HUES64 (cell line): ENCODE measurements at regions not wholly inside any gene's neighbourhood (a gene's known extent, or its start where the extent isn't known, plus 50 kb on each side); places are given as distances from the start of the nearest gene placed in this dataset.

Experiments
- H3K27ac ChIP-seq: 2 replicates; pipeline ENCODE4 v1.7.0; 2013; ENCODE audit warnings: low read depth, low read length, inconsistent platforms
- H3K27me3 ChIP-seq: 2 replicates; pipeline ENCODE4 v1.6.1; 2013; ENCODE audit warnings: mild to moderate bottlenecking, low read length; ENCODE audit not compliant: insufficient read depth
- H3K36me3 ChIP-seq: 2 replicates; pipeline ENCODE4 v1.6.1; 2013; ENCODE audit warnings: mild to moderate bottlenecking, low read length; ENCODE audit not compliant: insufficient read depth
- H3K4me1 ChIP-seq: 2 replicates; pipeline ENCODE4 v1.6.1; 2013; ENCODE audit warnings: mild to moderate bottlenecking, low read length, moderate library complexity; ENCODE audit not compliant: insufficient read depth
- H3K4me3 ChIP-seq: 2 replicates; pipeline ENCODE4 v1.5.1; 2013; ENCODE audit warnings: mild to moderate bottlenecking, low read length, moderate library complexity
- H3K9ac ChIP-seq: 2 replicates; pipeline ENCODE4 v1.6.1; 2013; ENCODE audit warnings: mild to moderate bottlenecking, low read depth, low read length
- H3K9me3 ChIP-seq: 2 replicates; pipeline ENCODE4 v1.6.1; 2013; ENCODE audit warnings: low read depth, low read length; ENCODE audit not compliant: insufficient read depth
- WGBS: fragments of 150-250, 120-280 bp; methylation state at CpG from one replicate; pipeline ENCODE4 v1.1.7; 2013; ENCODE audit warnings: missing lambda C conversion rate; 5-methylcytosine and 5-hydroxymethylcytosine counted together

GRCh38 chr3:74107451-74107850 lies 482.7 kb upstream of the PDZRN3 start:
- 93% methylated on average over 2 of the region's 2 CpGs for WGBS
- H3K9me3 ChIP-seq = no peaks in the 10 kb centered on the region
- H3K4me1 ChIP-seq = no peaks in the 10 kb centered on the region
- no peak overlapping the region for H3K4me3 ChIP-seq
- no peaks in the 10 kb centered on the region for H3K36me3 ChIP-seq
- H3K27me3 ChIP-seq = no peaks in the 10 kb centered on the region
- H3K9ac ChIP-seq = no peak overlapping the region
- H3K27ac ChIP-seq = no peak overlapping the region

DNA sequence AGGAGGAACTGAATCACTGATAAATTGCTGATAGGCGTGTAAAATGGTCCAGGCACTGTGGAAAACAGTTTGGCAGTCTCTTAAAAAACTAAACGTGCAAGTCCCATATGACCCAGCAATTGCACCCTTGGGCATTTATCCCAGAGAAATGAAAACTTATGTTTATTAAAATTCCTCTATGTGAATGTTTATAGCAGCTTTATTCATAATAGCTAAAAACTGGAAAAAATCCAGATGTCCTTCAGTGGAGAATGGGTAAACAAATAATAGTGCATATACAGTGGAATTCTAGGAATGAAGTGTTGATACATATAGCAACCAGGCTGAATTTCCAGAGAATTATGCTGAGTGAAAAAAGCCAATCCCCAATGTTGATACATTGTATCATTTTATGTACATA lies 482.2 kb upstream of the PDZRN3 start:
- H3K4me3 ChIP-seq = no peak overlapping the region
- H3K36me3 ChIP-seq = no peaks in the 10 kb centered on the region
- H3K27ac ChIP-seq = no peak overlapping the region
- WGBS = 74% methylated on average over 2 of the region's 2 CpGs
- no peaks in the 10 kb centered on the region for H3K4me1 ChIP-seq
- H3K9ac ChIP-seq = no peak overlapping the region
- H3K9me3 ChIP-seq = no peaks in the 10 kb centered on the region
- H3K27me3 ChIP-seq = no peaks in the 10 kb centered on the region

DNA sequence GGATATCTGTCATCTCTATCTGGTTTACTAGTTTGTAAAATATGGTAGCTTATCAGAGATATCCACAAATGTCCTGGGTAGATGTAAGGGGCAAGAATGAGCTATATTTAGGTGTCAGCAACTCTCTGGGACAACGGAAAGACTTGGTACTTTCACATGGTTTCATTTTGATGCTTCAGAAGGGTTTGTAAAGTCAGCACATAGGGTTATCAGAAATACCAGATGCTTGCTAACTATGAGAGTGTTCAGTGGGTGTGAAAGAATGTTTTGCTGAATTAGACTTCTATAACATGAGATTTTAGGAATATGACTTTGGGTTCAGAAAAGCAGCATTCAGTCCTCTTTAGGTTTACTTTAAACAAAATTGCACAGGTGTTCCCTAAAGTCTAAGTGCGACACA lies 466.5 kb upstream of the PDZRN3 start:
- H3K4me1 ChIP-seq = no peaks in the 10 kb centered on the region
- H3K9ac ChIP-seq = no peak overlapping the region
- H3K27me3 ChIP-seq = no peaks in the 10 kb centered on the region
- no peak overlapping the region for H3K27ac ChIP-seq
- H3K9me3 ChIP-seq = no peaks in the 10 kb centered on the region
- no peak overlapping the region for H3K4me3 ChIP-seq
- 96% methylated on average over 2 of the region's 2 CpGs for WGBS
- H3K36me3 ChIP-seq = no peaks in the 10 kb centered on the region

DNA sequence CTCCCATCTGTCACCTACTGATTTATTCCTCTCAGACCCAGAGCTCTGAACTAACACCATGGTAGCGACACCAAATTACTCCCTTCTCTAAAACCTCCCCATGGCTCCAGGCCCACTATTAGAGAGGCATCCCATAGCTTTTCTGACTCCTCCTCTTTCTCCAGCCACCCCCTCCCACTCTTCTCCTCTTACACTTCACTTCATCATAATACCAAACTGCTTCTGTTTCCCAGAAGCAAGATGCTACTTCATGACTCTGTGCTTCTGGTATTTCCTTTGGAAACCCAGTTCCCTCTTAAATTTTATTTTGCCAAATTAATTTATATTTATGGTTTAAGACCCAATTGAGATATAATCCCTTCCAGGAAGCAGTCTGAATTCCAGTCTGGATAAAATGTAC lies 465.1 kb upstream of the PDZRN3 start:
- Histone ChIP-seq H3K9ac (no peak overlapping the region), H3K4me1 (no peaks in the 10 kb centered on the region), H3K36me3 (no peaks in the 10 kb centered on the region), H3K4me3 (no peak overlapping the region), H3K9me3 (no peaks in the 10 kb centered on the region), H3K27me3 (no peaks in the 10 kb centered on the region), H3K27ac (no peak overlapping the region)
- WGBS = 80% methylated on average over 1 of the region's 1 CpG

- no peak overlapping the region for H3K9ac ChIP-seq
- 93% methylated on average over 5 of the region's 5 CpGs for WGBS
- no peak overlapping the region for H3K4me3 ChIP-seq
- H3K27me3 ChIP-seq = no peaks in the 10 kb centered on the region
- peaks cover 9% of the 10 kb centered on the region; the same call in 1 of the 2 replicates for H3K4me1 ChIP-seq
- no peaks in the 10 kb centered on the region for H3K9me3 ChIP-seq
- H3K36me3 ChIP-seq = no peaks in the 10 kb centered on the region
- H3K27ac ChIP-seq = no peak overlapping the region
Observed at GRCh38 chr3:74080056-74080461, 455.3 kb upstream of the PDZRN3 start.

DNA sequence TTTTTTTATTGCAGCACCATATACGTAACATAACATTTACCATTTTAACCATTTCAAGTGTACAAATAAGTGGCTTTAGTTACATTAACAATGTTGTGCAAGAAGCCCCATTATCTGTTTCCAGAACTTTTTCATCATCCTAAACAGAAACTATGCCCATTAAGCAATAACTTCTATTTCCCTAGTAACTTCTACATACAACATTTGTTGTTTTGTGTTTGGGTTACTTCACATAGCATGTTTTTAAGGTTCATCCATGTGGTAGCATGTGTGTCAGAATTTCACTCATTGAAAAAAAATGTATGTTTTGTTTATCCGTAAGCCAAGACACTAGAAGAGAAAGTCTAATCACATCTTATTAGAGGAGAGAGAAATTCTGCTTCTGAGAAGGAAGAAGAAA lies 450.5 kb upstream of the PDZRN3 start:
- Histone ChIP-seq H3K27me3 (no peaks in the 10 kb centered on the region), H3K27ac (no peak overlapping the region), H3K9me3 (no peaks in the 10 kb centered on the region), H3K4me3 (no peak overlapping the region), H3K36me3 (no peaks in the 10 kb centered on the region), H3K4me1 (0 out of 2 replicates have a peak, but pooled peaks cover 5% of the 10 kb centered on the region), H3K9ac (no peak overlapping the region)
- 71% methylated on average over 2 of the region's 2 CpGs for WGBS

GRCh38 chr3:74074700-74075099 lies 450.0 kb upstream of the PDZRN3 start:
- H3K4me3 ChIP-seq = no peak overlapping the region
- H3K9me3 ChIP-seq = no peaks in the 10 kb centered on the region
- H3K36me3 ChIP-seq = no peaks in the 10 kb centered on the region
- H3K27me3 ChIP-seq = no peaks in the 10 kb centered on the region
- H3K4me1 ChIP-seq = no peaks in the 10 kb centered on the region
- H3K27ac ChIP-seq = no peak overlapping the region
- 87% methylated on average over 1 of the region's 1 CpG for WGBS
- no peak overlapping the region for H3K9ac ChIP-seq

DNA sequence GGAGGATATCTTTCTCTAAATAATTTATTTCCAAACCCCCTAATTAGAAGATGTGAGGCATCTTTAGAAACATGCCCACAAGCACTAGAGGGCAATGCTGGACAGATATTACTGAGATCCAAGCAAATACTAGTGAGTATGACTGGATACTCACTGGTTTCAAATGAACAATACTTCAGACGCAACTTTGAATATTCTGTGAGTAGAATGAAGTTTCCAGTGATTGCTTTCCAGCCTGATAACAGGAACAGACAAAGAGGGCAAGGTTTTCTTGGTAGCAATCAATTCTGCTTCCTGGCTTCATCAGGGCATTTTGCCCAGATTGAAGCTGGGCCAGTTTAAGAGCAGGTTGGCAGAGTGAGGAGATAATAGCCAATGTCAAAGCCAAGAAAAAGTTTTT lies 442.6 kb upstream of the PDZRN3 start:
- no peak overlapping the region for H3K9ac ChIP-seq
- H3K27me3 ChIP-seq = no peaks in the 10 kb centered on the region
- no peak overlapping the region for H3K4me3 ChIP-seq
- H3K36me3 ChIP-seq = no peaks in the 10 kb centered on the region
- no peak overlapping the region for H3K27ac ChIP-seq
- WGBS = 93% methylated on average over 1 of the region's 1 CpG
- H3K4me1 ChIP-seq = peaks cover 17% of the 10 kb centered on the region
- no peaks in the 10 kb centered on the region for H3K9me3 ChIP-seq

GRCh38 chr3:74066456-74066855 lies 441.7 kb upstream of the PDZRN3 start:
- Histone ChIP-seq H3K9ac (no peak overlapping the region), H3K4me3 (no peak overlapping the region), H3K36me3 (no peaks in the 10 kb centered on the region), H3K9me3 (no peaks in the 10 kb centered on the region), H3K27me3 (no peaks in the 10 kb centered on the region), H3K27ac (no peak overlapping the region), H3K4me1 (peaks cover 17% of the 10 kb centered on the region)
- WGBS = 26% methylated on average over 3 of the region's 3 CpGs

DNA sequence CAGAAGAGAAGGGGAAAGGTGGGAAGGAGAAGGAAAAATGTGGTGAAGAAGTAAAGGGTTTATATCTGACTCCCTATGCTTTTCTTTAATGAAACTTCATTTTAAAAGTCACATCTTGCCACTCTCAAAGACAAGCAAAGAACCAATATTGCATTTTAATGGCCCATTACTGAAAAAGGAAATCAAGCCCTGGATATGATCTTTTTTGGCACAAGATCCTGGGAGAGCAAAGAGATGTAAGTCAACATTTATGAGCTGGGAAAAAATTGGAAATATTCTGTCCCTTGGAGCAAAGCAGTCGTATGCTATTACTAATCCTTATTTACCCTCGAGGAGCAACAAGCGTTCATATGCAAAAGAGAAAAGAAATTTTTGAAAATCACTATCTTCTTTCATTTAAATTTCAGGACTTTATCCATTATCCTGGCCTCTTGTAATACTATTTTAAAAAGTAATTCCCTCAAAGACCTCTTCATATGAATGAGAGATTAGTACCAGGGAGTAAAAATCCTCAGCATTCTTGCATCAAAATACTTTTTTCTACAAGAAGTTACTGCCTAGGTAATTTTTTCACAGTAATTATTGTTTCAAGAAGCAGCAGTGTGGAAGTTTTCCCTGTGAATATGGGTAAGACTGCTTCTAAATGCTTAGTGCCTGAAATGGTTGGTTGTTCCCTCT lies 435.3 kb upstream of the PDZRN3 start:
- no peak overlapping the region for H3K4me3 ChIP-seq
- WGBS = 63% methylated on average over 3 of the region's 3 CpGs
- H3K27me3 ChIP-seq = no peaks in the 10 kb centered on the region
- H3K9ac ChIP-seq = no peak overlapping the region
- peaks cover 26% of the 10 kb centered on the region for H3K4me1 ChIP-seq
- H3K9me3 ChIP-seq = no peaks in the 10 kb centered on the region
- H3K27ac ChIP-seq = no peak overlapping the region
- no peaks in the 10 kb centered on the region for H3K36me3 ChIP-seq

DNA sequence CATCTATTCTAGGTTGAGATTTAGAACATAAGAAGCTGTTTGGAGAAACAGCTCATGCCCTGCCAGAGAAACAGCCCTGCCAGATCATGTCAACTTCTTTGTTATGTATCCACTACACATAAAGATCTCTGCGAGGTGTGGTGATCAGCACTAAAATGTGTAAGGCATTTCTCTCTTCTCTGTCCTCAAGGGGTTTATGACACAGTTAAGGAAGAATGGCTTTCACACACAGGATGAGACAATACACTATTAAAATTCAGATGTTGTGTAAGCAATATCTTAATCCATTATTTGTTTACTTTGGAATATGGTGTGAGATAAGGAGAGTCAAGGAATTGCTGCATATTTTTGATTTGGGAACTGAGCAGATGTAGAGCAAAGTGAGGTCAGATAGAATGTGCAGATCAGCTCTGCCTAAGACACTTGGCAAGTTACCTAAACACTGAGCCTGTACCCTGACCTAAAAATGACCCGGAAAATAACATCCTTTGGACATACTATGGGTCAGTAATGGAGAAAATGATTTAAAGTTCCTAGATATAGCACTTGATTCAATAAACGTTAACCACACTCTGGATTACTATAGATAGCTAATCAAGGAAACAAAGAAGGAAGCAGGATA lies 434.7 kb upstream of the PDZRN3 start:
- H3K4me1 ChIP-seq = peaks cover 32% of the 10 kb centered on the region
- no peaks in the 10 kb centered on the region for H3K27me3 ChIP-seq
- WGBS = 86% methylated on average over 1 of the region's 3 CpGs

More for the DNA sequence above, 434.7 kb upstream of the PDZRN3 start:
- no peak overlapping the region for H3K27ac ChIP-seq
- H3K9me3 ChIP-seq = no peaks in the 10 kb centered on the region
- no peak overlapping the region for H3K4me3 ChIP-seq
- no peaks in the 10 kb centered on the region for H3K36me3 ChIP-seq
- no peak overlapping the region for H3K9ac ChIP-seq
